Liver (tissue), 3 donors: ENCODE measurements at regions not wholly inside any gene's neighbourhood (a gene's known extent, or its start where the extent isn't known, plus 50 kb on each side); places are given as distances from the start of the nearest gene placed in this dataset.

ENCODE experiments used
- ATF3 ChIP-seq: IDR thresholded peaks from 2 replicates; pipeline ENCODE4 v1.6.1; 2016; ENCODE audit warnings: antibody characterized with exemption
- EGR1 ChIP-seq, 2 donors: IDR thresholded peaks; 2 replicates each; pipeline ENCODE4 v1.6.1; 2016 to 2018; ENCODE audit warnings: antibody characterized with exemption in 2 of 2, low read depth in 2 of 2
- FOXA1 ChIP-seq: IDR thresholded peaks from 2 replicates; pipeline ENCODE4 v1.6.1; 2016; ENCODE audit warnings: antibody characterized with exemption
- GABPA ChIP-seq, 2 donors: IDR thresholded peaks in 1 of 2; conservative IDR thresholded peaks in 1 of 2; 2 replicates each; pipeline ENCODE4 v1.6.1; 2016; ENCODE audit warnings: antibody characterized with exemption in 2 of 2, mild to moderate bottlenecking in 1 of 2, moderate library complexity in 1 of 2
- HNF4A ChIP-seq, 2 donors: conservative IDR thresholded peaks; 2 replicates each; pipeline ENCODE4 v1.6.1; 2016; ENCODE audit warnings: antibody characterized with exemption in 2 of 2, mild to moderate bottlenecking in 2 of 2
- JUND ChIP-seq, 2 donors: IDR thresholded peaks; 2 replicates each; pipeline ENCODE4 v1.6.1; 2016; ENCODE audit warnings: antibody characterized with exemption in 2 of 2
- RXRA ChIP-seq, 2 donors: IDR thresholded peaks; 2 replicates each; pipeline ENCODE4 v1.6.1; 2017 to 2018; ENCODE audit warnings: antibody characterized with exemption in 2 of 2, mild to moderate bottlenecking in 1 of 2
- SP1 ChIP-seq: IDR thresholded peaks from 2 replicates; pipeline ENCODE4 v1.6.1; 2018; ENCODE audit warnings: antibody characterized with exemption, mild to moderate bottlenecking
- TAF1 ChIP-seq: conservative IDR thresholded peaks from 2 replicates; pipeline ENCODE4 v1.6.1; 2016; ENCODE audit warnings: antibody characterized with exemption, mild to moderate bottlenecking
- YY1 ChIP-seq: IDR thresholded peaks from 2 replicates; pipeline ENCODE4 v1.6.1; 2016; ENCODE audit warnings: antibody characterized with exemption, mild to moderate bottlenecking
- ZBTB33 ChIP-seq: IDR thresholded peaks from 2 replicates; pipeline ENCODE4 v1.6.1; 2016; ENCODE audit warnings: antibody characterized with exemption
- TF ChIP-seq, protein P1 (sequence below): fragments of 150-350 bp; IDR thresholded peaks from 2 replicates; pipeline ENCODE4 v1.5.1; 2017; ENCODE audit warnings: improper control_type of control experiment, low read depth, low read length; ENCODE audit not compliant: missing input control
- TF ChIP-seq, protein P2 (sequence below): IDR thresholded peaks from 2 replicates; pipeline ENCODE4 v1.6.1; 2016; ENCODE audit warnings: antibody characterized with exemption
- TF ChIP-seq, protein P3 (sequence below): IDR thresholded peaks from 2 replicates; pipeline ENCODE4 v1.6.1; 2016; ENCODE audit warnings: antibody characterized with exemption, mild to moderate bottlenecking
- donor health status: healthy.
- donor health status: healthy.

- no peak for TF ChIP-seq TAF1
- TF ChIP-seq, protein P1, sequence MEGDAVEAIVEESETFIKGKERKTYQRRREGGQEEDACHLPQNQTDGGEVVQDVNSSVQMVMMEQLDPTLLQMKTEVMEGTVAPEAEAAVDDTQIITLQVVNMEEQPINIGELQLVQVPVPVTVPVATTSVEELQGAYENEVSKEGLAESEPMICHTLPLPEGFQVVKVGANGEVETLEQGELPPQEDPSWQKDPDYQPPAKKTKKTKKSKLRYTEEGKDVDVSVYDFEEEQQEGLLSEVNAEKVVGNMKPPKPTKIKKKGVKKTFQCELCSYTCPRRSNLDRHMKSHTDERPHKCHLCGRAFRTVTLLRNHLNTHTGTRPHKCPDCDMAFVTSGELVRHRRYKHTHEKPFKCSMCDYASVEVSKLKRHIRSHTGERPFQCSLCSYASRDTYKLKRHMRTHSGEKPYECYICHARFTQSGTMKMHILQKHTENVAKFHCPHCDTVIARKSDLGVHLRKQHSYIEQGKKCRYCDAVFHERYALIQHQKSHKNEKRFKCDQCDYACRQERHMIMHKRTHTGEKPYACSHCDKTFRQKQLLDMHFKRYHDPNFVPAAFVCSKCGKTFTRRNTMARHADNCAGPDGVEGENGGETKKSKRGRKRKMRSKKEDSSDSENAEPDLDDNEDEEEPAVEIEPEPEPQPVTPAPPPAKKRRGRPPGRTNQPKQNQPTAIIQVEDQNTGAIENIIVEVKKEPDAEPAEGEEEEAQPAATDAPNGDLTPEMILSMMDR = no peak
- TF ChIP-seq, protein P2, sequence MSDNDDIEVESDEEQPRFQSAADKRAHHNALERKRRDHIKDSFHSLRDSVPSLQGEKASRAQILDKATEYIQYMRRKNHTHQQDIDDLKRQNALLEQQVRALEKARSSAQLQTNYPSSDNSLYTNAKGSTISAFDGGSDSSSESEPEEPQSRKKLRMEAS = no peak
- no peak for TF ChIP-seq GABPA (IDR thresholded peaks at IDR 0.05 in 1 of 2, conservative IDR thresholded peaks at IDR 0.05 in 1 of 2)
- no peak for TF ChIP-seq ZBTB33
- no peak for TF ChIP-seq EGR1 (IDR thresholded peaks at IDR 0.05; ENCODE audit: low read depth in 2 of 2)
- TF ChIP-seq, protein P3, sequence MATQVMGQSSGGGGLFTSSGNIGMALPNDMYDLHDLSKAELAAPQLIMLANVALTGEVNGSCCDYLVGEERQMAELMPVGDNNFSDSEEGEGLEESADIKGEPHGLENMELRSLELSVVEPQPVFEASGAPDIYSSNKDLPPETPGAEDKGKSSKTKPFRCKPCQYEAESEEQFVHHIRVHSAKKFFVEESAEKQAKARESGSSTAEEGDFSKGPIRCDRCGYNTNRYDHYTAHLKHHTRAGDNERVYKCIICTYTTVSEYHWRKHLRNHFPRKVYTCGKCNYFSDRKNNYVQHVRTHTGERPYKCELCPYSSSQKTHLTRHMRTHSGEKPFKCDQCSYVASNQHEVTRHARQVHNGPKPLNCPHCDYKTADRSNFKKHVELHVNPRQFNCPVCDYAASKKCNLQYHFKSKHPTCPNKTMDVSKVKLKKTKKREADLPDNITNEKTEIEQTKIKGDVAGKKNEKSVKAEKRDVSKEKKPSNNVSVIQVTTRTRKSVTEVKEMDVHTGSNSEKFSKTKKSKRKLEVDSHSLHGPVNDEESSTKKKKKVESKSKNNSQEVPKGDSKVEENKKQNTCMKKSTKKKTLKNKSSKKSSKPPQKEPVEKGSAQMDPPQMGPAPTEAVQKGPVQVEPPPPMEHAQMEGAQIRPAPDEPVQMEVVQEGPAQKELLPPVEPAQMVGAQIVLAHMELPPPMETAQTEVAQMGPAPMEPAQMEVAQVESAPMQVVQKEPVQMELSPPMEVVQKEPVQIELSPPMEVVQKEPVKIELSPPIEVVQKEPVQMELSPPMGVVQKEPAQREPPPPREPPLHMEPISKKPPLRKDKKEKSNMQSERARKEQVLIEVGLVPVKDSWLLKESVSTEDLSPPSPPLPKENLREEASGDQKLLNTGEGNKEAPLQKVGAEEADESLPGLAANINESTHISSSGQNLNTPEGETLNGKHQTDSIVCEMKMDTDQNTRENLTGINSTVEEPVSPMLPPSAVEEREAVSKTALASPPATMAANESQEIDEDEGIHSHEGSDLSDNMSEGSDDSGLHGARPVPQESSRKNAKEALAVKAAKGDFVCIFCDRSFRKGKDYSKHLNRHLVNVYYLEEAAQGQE = no peak
- TF ChIP-seq ATF3 = no peak
- no peak for TF ChIP-seq FOXA1
- no peak for TF ChIP-seq YY1
- no peak for TF ChIP-seq RXRA (IDR thresholded peaks at IDR 0.05)
- no peak for TF ChIP-seq SP1
- no peak for TF ChIP-seq JUND (IDR thresholded peaks at IDR 0.05)
- TF ChIP-seq HNF4A (conservative IDR thresholded peaks at IDR 0.05) = no peak
Measured at GRCh38 chr2:240296104-240296406, 139.4 kb upstream of the GPC1 start.
